Ectodermal cell (in vitro differentiated cells): ENCODE measurements at regions not wholly inside any gene's neighbourhood (a gene's known extent, or its start where the extent isn't known, plus 50 kb on each side); places are given as distances from the start of the nearest gene placed in this dataset.

Experiments
- H3K27ac ChIP-seq: 2 replicates; pipeline ENCODE4 v1.7.0; 2013; ENCODE audit warnings: mild to moderate bottlenecking, low read depth, low read length; ENCODE audit not compliant: insufficient read depth, poor library complexity, severe bottlenecking
- H3K27me3 ChIP-seq: 2 replicates; pipeline ENCODE4 v1.7.0; 2013; ENCODE audit warnings: mild to moderate bottlenecking, low read length; ENCODE audit not compliant: insufficient read depth, control insufficient read depth, poor library complexity, severe bottlenecking
- H3K36me3 ChIP-seq: one replicate; pipeline ENCODE4 v1.7.0; 2013; ENCODE audit warnings: low read length; ENCODE audit not compliant: control insufficient read depth, insufficient read depth
- H3K4me1 ChIP-seq: one replicate; pipeline ENCODE4 v1.7.0; 2013; ENCODE audit warnings: low read length; ENCODE audit not compliant: control insufficient read depth, insufficient read depth
- H3K4me3 ChIP-seq: 2 replicates; pipeline ENCODE4 v1.7.0; 2013; ENCODE audit warnings: low read depth, low read length, control low read depth; ENCODE audit not compliant: insufficient read depth
- H3K9me3 ChIP-seq: 2 replicates; pipeline ENCODE4 v1.7.0; 2013; ENCODE audit warnings: mild to moderate bottlenecking, low read length, moderate library complexity; ENCODE audit not compliant: control insufficient read depth
- WGBS, 2 experiments: methylation state at CpG; one replicate each; pipeline ENCODE4 v1.1.7; 2013; ENCODE audit warnings: missing lambda C conversion rate in 2 of 2; 5-methylcytosine and 5-hydroxymethylcytosine counted together

- H3K4me3 ChIP-seq, result no peak overlapping the region
Observed at GRCh38 chr14:58725226-58725625, 87.5 kb downstream of the DACT1 start.

GRCh38 chr14:58725871-58726270, 88.1 kb downstream of the DACT1 start:
- Histone ChIP-seq H3K4me1 (no peaks in the 10 kb centered on the region), H3K4me3 (no peak overlapping the region), H3K27me3 (no peaks in the 10 kb centered on the region), H3K36me3 (no peaks in the 10 kb centered on the region), H3K9me3 (no peaks in the 10 kb centered on the region), H3K27ac (no peak overlapping the region)
- 53 to 84% methylated on average over 1 to 2 of the region's 2 CpGs for WGBS, 2 experiments

More at GRCh38 chr14:58725226-58725625, 87.5 kb downstream of the DACT1 start:
- Histone ChIP-seq H3K4me1 (no peaks in the 10 kb centered on the region), H3K9me3 (no peaks in the 10 kb centered on the region), H3K27me3 (no peaks in the 10 kb centered on the region), H3K27ac (no peak overlapping the region), H3K36me3 (no peaks in the 10 kb centered on the region)

GRCh38 chr14:58730792-58731464, 93.2 kb downstream of the DACT1 start:
- no peaks in the 10 kb centered on the region for H3K27me3 ChIP-seq
- 79 to 87% methylated on average over 4 to 5 of the region's 5 CpGs for WGBS, 2 experiments
- H3K27ac ChIP-seq, result no peak overlapping the region
- H3K36me3 ChIP-seq, result no peaks in the 10 kb centered on the region
- H3K9me3 ChIP-seq, result no peaks in the 10 kb centered on the region
- H3K4me3 ChIP-seq, result no peak overlapping the region
- H3K4me1 ChIP-seq, result no peaks in the 10 kb centered on the region

- no peaks in the 10 kb centered on the region for H3K4me1 ChIP-seq
- H3K27me3 ChIP-seq, result no peaks in the 10 kb centered on the region
- H3K4me3 ChIP-seq, result no peak overlapping the region
- H3K36me3 ChIP-seq, result no peaks in the 10 kb centered on the region
- 95 to 96% methylated on average over 2 of the region's 2 CpGs for WGBS, 2 experiments
- H3K9me3 ChIP-seq, result no peaks in the 10 kb centered on the region
- H3K27ac ChIP-seq, result no peak overlapping the region
Observed at GRCh38 chr14:58731465-58732293, 93.9 kb downstream of the DACT1 start.

GRCh38 chr14:58732387-58732786, 94.6 kb downstream of the DACT1 start:
- no peak overlapping the region for H3K4me3 ChIP-seq
- no peak overlapping the region for H3K27ac ChIP-seq
- H3K27me3 ChIP-seq, result no peaks in the 10 kb centered on the region
- H3K36me3 ChIP-seq, result no peaks in the 10 kb centered on the region
- H3K9me3 ChIP-seq, result no peaks in the 10 kb centered on the region
- H3K4me1 ChIP-seq, result no peaks in the 10 kb centered on the region

- no peaks in the 10 kb centered on the region for H3K36me3 ChIP-seq
- WGBS, 2 experiments, result 85 to 86% methylated on average over 1 of the region's 1 CpG
- no peaks in the 10 kb centered on the region for H3K27me3 ChIP-seq
- no peaks in the 10 kb centered on the region for H3K4me1 ChIP-seq
- no peaks in the 10 kb centered on the region for H3K9me3 ChIP-seq
- no peak overlapping the region for H3K4me3 ChIP-seq
- H3K27ac ChIP-seq, result no peak overlapping the region
Observed at GRCh38 chr14:58733451-58734208, 95.9 kb downstream of the DACT1 start.

GRCh38 chr14:58735596-58735995, 97.8 kb downstream of the DACT1 start:
- H3K4me3 ChIP-seq, result no peak overlapping the region
- no peak overlapping the region for H3K27ac ChIP-seq
- H3K9me3 ChIP-seq, result no peaks in the 10 kb centered on the region
- WGBS, 2 experiments, result 87 to 95% methylated on average over 4 of the region's 4 CpGs
- H3K27me3 ChIP-seq, result no peaks in the 10 kb centered on the region
- no peaks in the 10 kb centered on the region for H3K36me3 ChIP-seq
- H3K4me1 ChIP-seq, result no peaks in the 10 kb centered on the region

- no peaks in the 10 kb centered on the region for H3K27me3 ChIP-seq
- H3K36me3 ChIP-seq, result no peaks in the 10 kb centered on the region
- no peaks in the 10 kb centered on the region for H3K4me1 ChIP-seq
- no peak overlapping the region for H3K27ac ChIP-seq
- H3K9me3 ChIP-seq, result no peaks in the 10 kb centered on the region
- no peak overlapping the region for H3K4me3 ChIP-seq
- WGBS, 2 experiments, result 96 to 98% methylated on average over 4 of the region's 4 CpGs
Observed at GRCh38 chr14:58736606-58737005, 98.8 kb downstream of the DACT1 start.

GRCh38 chr14:58737511-58737910, 99.7 kb downstream of the DACT1 start:
- H3K4me1 ChIP-seq, result no peaks in the 10 kb centered on the region
- no peaks in the 10 kb centered on the region for H3K36me3 ChIP-seq
- H3K27me3 ChIP-seq, result no peaks in the 10 kb centered on the region
- H3K4me3 ChIP-seq, result no peak overlapping the region
- 95 to 98% methylated on average over 4 to 5 of the region's 5 CpGs for WGBS, 2 experiments
- H3K27ac ChIP-seq, result no peak overlapping the region
- H3K9me3 ChIP-seq, result no peaks in the 10 kb centered on the region

- Histone ChIP-seq H3K36me3 (no peaks in the 10 kb centered on the region), H3K27ac (no peak overlapping the region), H3K4me1 (no peaks in the 10 kb centered on the region), H3K4me3 (no peak overlapping the region), H3K27me3 (no peaks in the 10 kb centered on the region), H3K9me3 (no peaks in the 10 kb centered on the region)
- 92 to 93% methylated on average over 2 to 3 of the region's 3 CpGs for WGBS, 2 experiments
Observed at GRCh38 chr14:58738189-58738836, 100.6 kb downstream of the DACT1 start.
